Osteoblast (primary cell): ENCODE measurements at regions not wholly inside any gene's neighbourhood (a gene's known extent, or its start where the extent isn't known, plus 50 kb on each side); places are given as distances from the start of the nearest gene placed in this dataset.

Experiments used
- DNase-seq: peaks from one replicate; pipeline ENCODE4 v3.0.0; 2011; ENCODE audit warnings: low spot score, mixed read lengths; ENCODE audit not compliant: insufficient read length; ENCODE audit errors: missing footprints
- H2AFZ ChIP-seq: 2 replicates; pipeline ENCODE4 v1.6.0; 2011; ENCODE audit warnings: mild to moderate bottlenecking, low read length
- H3K27ac ChIP-seq: 2 replicates; pipeline ENCODE4 v1.5.1; 2011; ENCODE audit warnings: mild to moderate bottlenecking, low read depth, low read length, moderate library complexity
- H3K27me3 ChIP-seq: 2 replicates; pipeline ENCODE4 v1.6.0; 2012; ENCODE audit warnings: mild to moderate bottlenecking, control low read depth, inconsistent platforms, low read length, moderate library complexity; ENCODE audit not compliant: insufficient read depth
- H3K36me3 ChIP-seq: 2 replicates; pipeline ENCODE4 v1.5.1; 2011; ENCODE audit warnings: mild to moderate bottlenecking, low read length, control low read depth, moderate library complexity; ENCODE audit not compliant: insufficient read depth
- H3K4me1 ChIP-seq: 2 replicates; pipeline ENCODE4 v1.5.1; 2011; ENCODE audit warnings: mild to moderate bottlenecking, low read length, control low read depth, moderate library complexity; ENCODE audit not compliant: insufficient read depth
- H3K4me2 ChIP-seq: 2 replicates; pipeline ENCODE4 v1.6.0; 2011; ENCODE audit warnings: mild to moderate bottlenecking, low read length; ENCODE audit not compliant: insufficient read depth
- H3K4me3 ChIP-seq: fragments of 200-600 bp; sonication (generic); 3 replicates; pipeline ENCODE4 v1.5.1; 2012; ENCODE audit warnings: mild to moderate bottlenecking, low read length, inconsistent platforms; ENCODE audit not compliant: insufficient read depth
- H3K79me2 ChIP-seq: 2 replicates; pipeline ENCODE4 v1.6.0; 2012; ENCODE audit warnings: mild to moderate bottlenecking, low read length, control low read depth, inconsistent platforms; ENCODE audit not compliant: insufficient read depth
- H3K9me3 ChIP-seq: 2 replicates; pipeline ENCODE4 v1.5.1; 2011; ENCODE audit warnings: low read depth, low read length, control low read depth
- H4K20me1 ChIP-seq: 2 replicates; pipeline ENCODE4 v1.6.0; 2012; ENCODE audit warnings: mild to moderate bottlenecking, low read length, control low read depth; ENCODE audit not compliant: insufficient read depth
- TF ChIP-seq, protein P1 (sequence below): IDR thresholded peaks from 2 replicates; pipeline ENCODE4 v1.5.1; 2011; ENCODE audit warnings: mild to moderate bottlenecking, low read depth, low read length, moderate library complexity; ENCODE audit errors: extremely low read depth

DNA sequence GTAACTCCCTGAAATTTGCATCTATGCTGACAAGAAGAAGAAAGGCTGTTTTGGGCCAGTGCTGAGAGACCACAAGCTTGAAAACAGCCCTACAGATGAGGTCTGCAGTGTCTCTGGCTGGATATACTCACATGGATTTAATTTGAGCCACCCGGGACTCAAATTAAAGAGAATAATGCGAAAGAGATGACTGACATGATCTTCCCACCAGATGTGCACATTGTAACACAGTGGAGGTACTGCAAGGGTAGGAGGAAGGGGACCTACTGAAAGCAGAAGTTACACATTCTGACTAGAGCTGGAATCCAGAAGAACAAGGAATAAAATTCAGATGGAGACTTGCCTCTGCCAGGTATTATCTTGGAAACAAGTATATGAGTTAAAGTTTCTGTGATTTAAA, 728.3 kb upstream of the SGO1 start:
- Histone ChIP-seq H3K27me3 (no peaks in the 10 kb centered on the region), H3K79me2 (no peaks in the 10 kb centered on the region), H3K4me1 (no peaks in the 10 kb centered on the region), H3K4me2 (no peak overlapping the region), H3K4me3 (no peak overlapping the region), H4K20me1 (no peaks in the 10 kb centered on the region), H3K36me3 (no peaks in the 10 kb centered on the region), H3K9me3 (peaks cover 2% of the 10 kb centered on the region), H3K27ac (no peak overlapping the region), H2AFZ (no peak overlapping the region)
- TF ChIP-seq, protein P1, sequence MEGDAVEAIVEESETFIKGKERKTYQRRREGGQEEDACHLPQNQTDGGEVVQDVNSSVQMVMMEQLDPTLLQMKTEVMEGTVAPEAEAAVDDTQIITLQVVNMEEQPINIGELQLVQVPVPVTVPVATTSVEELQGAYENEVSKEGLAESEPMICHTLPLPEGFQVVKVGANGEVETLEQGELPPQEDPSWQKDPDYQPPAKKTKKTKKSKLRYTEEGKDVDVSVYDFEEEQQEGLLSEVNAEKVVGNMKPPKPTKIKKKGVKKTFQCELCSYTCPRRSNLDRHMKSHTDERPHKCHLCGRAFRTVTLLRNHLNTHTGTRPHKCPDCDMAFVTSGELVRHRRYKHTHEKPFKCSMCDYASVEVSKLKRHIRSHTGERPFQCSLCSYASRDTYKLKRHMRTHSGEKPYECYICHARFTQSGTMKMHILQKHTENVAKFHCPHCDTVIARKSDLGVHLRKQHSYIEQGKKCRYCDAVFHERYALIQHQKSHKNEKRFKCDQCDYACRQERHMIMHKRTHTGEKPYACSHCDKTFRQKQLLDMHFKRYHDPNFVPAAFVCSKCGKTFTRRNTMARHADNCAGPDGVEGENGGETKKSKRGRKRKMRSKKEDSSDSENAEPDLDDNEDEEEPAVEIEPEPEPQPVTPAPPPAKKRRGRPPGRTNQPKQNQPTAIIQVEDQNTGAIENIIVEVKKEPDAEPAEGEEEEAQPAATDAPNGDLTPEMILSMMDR = no peak
- DNase-seq = no peak

DNA sequence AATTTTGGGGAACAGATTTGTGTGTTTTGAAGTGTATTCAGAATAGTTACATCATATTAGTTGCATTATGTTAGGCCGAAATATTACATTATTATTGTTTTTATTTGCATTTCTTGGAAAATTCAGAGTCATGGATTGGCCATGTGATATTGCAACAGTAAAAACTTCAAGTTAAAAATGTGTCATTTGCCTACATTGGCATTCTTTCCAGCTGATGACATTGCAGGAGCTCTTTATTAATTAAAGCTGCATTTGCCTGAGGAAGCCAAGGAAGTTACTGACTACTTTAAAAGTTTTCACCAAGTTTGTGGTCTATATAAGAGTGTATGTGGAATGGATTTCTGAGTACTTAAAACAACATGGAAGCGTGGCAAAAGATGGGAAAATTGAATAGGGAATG, 726.4 kb upstream of the SGO1 start:
- H3K9me3 ChIP-seq = peaks cover 2% of the 10 kb centered on the region
- no peak overlapping the region for H3K4me2 ChIP-seq
- no peak overlapping the region for H3K4me3 ChIP-seq
- H2AFZ ChIP-seq = no peak overlapping the region
- TF ChIP-seq, protein P1 = no peak
- no peaks in the 10 kb centered on the region for H3K36me3 ChIP-seq
- no peaks in the 10 kb centered on the region for H4K20me1 ChIP-seq
- H3K27me3 ChIP-seq = no peaks in the 10 kb centered on the region
- no peak overlapping the region for H3K27ac ChIP-seq
- H3K4me1 ChIP-seq = no peaks in the 10 kb centered on the region
- no peak for DNase-seq
- H3K79me2 ChIP-seq = no peaks in the 10 kb centered on the region

DNA sequence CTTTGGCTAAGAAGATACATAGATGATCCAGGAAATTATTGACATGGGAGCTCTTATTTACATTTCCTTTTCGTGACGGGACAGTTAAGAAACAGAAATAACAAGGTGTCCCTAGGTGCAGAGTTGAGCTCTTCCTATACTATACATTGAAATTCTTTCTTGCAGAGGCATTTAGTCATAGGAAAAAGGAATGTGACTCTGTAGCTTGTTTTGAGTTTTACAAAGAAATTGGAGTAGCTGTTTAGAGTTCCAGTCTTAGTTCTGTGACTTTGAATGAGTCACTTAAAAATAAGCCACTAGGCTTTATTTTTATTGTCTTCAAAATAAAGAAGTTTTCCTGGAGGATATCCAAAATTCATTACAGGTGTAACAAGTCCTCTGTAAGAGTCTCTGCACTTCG, 723.5 kb upstream of the SGO1 start:
- no peak overlapping the region for H2AFZ ChIP-seq
- DNase-seq = no peak
- no peaks in the 10 kb centered on the region for H3K27me3 ChIP-seq
- peaks cover 2% of the 10 kb centered on the region for H3K9me3 ChIP-seq
- TF ChIP-seq, protein P1 = no peak
- no peak overlapping the region for H3K4me2 ChIP-seq
- no peaks in the 10 kb centered on the region for H3K4me1 ChIP-seq
- no peaks in the 10 kb centered on the region for H3K79me2 ChIP-seq
- no peak overlapping the region for H3K27ac ChIP-seq
- no peaks in the 10 kb centered on the region for H3K36me3 ChIP-seq
- H3K4me3 ChIP-seq = no peak overlapping the region
- no peaks in the 10 kb centered on the region for H4K20me1 ChIP-seq

DNA sequence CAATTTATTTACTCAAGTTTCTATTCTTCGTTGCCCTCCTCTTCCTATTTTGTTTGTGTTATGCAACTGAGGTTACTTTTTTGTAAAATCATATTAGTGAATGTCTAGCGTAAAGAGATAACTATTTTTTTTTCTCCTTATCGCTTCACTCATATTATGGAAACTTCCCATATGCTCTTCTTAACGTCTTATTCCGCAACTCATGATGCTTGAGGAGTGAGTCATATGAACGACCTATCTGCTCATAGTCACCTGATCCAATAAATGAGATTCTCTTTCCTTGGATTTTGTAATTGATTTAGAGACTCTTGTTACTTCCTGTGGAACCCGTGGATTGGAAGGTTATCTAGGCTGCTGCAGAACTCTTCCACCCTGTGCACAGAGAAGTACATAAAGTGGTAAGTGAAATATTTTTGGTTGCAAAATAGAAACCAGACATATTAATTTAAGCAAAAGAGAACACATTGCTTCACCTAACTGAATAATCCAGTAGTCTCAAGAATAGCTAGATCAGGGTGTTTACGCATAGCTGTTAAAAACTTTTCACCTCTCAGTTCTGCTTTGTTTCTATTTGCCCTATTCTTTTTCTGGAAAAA, 719.3 kb upstream of the SGO1 start:
- Histone ChIP-seq H3K79me2 (no peaks in the 10 kb centered on the region), H3K4me3 (no peak overlapping the region), H3K4me2 (no peak overlapping the region), H3K36me3 (no peaks in the 10 kb centered on the region), H3K9me3 (no peaks in the 10 kb centered on the region), H2AFZ (no peak overlapping the region), H4K20me1 (no peaks in the 10 kb centered on the region), H3K4me1 (no peaks in the 10 kb centered on the region), H3K27me3 (no peaks in the 10 kb centered on the region), H3K27ac (no peak overlapping the region)
- DNase-seq = no peak
- TF ChIP-seq, protein P1 = no peak
